ENCODE measurements at regions not wholly inside any gene's neighbourhood (a gene's known extent, or its start where the extent isn't known, plus 50 kb on each side); places are given as distances from the start of the nearest gene placed in this dataset.

- no peaks in the 10 kb centered on the region for H3K9me3 ChIP-seq (ENCODE audit: low read depth)
- TF ChIP-seq CTCF (IDR thresholded peaks at IDR 0.05; ENCODE audit: poor library complexity) = no peak
- TF ChIP-seq EZH2phosphoT487 (IDR thresholded peaks at IDR 0.05; ENCODE audit: low read depth, severe bottlenecking, unreplicated experiment) = no peak
- no peak for TF ChIP-seq EZH2 (IDR thresholded peaks at IDR 0.05; ENCODE audit: borderline replicate concordance)
- H3K27ac ChIP-seq = no peak overlapping the region
- no peak overlapping the region for H2AFZ ChIP-seq
- no peaks in the 10 kb centered on the region for H3K79me2 ChIP-seq
- DNase-seq (ENCODE audit: low spot score) = no peak
- H4K20me1 ChIP-seq (ENCODE audit: insufficient read depth, poor library complexity, severe bottlenecking) = no peaks in the 10 kb centered on the region
- WGBS (ENCODE audit: low lambda C conversion rate, missing lambda C conversion rate) = 93% methylated on average over 2 of the region's 2 CpGs
- H3K36me3 ChIP-seq (replicated peaks; ENCODE audit: insufficient read depth, low read depth) = no peaks in the 10 kb centered on the region
- no peaks in the 10 kb centered on the region for H3K9me2 ChIP-seq (replicated peaks; ENCODE audit: insufficient read depth)
- H3K4me1 ChIP-seq (ENCODE audit: insufficient read depth) = no peaks in the 10 kb centered on the region
- H3K27me3 ChIP-seq = no peaks in the 10 kb centered on the region
- no peak overlapping the region for H3K4me2 ChIP-seq
- no peak overlapping the region for H3K4me3 ChIP-seq
These were observed 83.4 kb upstream of the BMPER start for GRCh38 chr7:33821970-33822369.

GRCh38 chr7:33823913-33824312 is 81.4 kb upstream of the BMPER start:
- DNase-seq (ENCODE audit: low spot score) = no peak
- Histone ChIP-seq H3K4me2 (no peak overlapping the region), H3K4me3 (no peak overlapping the region), H3K4me1 (ENCODE audit: insufficient read depth) (no peaks in the 10 kb centered on the region), H4K20me1 (ENCODE audit: insufficient read depth, poor library complexity, severe bottlenecking) (no peaks in the 10 kb centered on the region), H3K9me3 (ENCODE audit: low read depth) (no peaks in the 10 kb centered on the region), H3K27ac (no peak overlapping the region), H3K36me3 (replicated peaks; ENCODE audit: insufficient read depth, low read depth) (no peaks in the 10 kb centered on the region), H3K79me2 (no peaks in the 10 kb centered on the region), H2AFZ (no peak overlapping the region), H3K9me2 (replicated peaks; ENCODE audit: insufficient read depth) (no peaks in the 10 kb centered on the region), H3K27me3 (peaks cover 4% of the 10 kb centered on the region)
- no peak for TF ChIP-seq CTCF (IDR thresholded peaks at IDR 0.05; ENCODE audit: poor library complexity)
- TF ChIP-seq EZH2phosphoT487 (IDR thresholded peaks at IDR 0.05; ENCODE audit: low read depth, severe bottlenecking, unreplicated experiment) = no peak
- no peak for TF ChIP-seq EZH2 (IDR thresholded peaks at IDR 0.05; ENCODE audit: borderline replicate concordance)
- 95% methylated on average over 5 of the region's 5 CpGs for WGBS (ENCODE audit: low lambda C conversion rate, missing lambda C conversion rate)

GRCh38 chr7:33824911-33825459 is 80.4 kb upstream of the BMPER start:
- Histone ChIP-seq H3K9me3 (ENCODE audit: low read depth) (no peaks in the 10 kb centered on the region), H3K4me1 (ENCODE audit: insufficient read depth) (no peaks in the 10 kb centered on the region), H3K27me3 (peaks cover 11% of the 10 kb centered on the region), H3K36me3 (replicated peaks; ENCODE audit: insufficient read depth, low read depth) (no peaks in the 10 kb centered on the region), H3K9me2 (replicated peaks; ENCODE audit: insufficient read depth) (no peaks in the 10 kb centered on the region), H3K4me3 (no peak overlapping the region), H4K20me1 (ENCODE audit: insufficient read depth, poor library complexity, severe bottlenecking) (no peaks in the 10 kb centered on the region), H3K4me2 (no peak overlapping the region), H3K27ac (no peak overlapping the region), H2AFZ (no peak overlapping the region), H3K79me2 (no peaks in the 10 kb centered on the region)
- TF ChIP-seq EZH2 (IDR thresholded peaks at IDR 0.05; ENCODE audit: borderline replicate concordance) (no peak), EZH2phosphoT487 (IDR thresholded peaks at IDR 0.05; ENCODE audit: low read depth, severe bottlenecking, unreplicated experiment) (no peak), CTCF (IDR thresholded peaks at IDR 0.05; ENCODE audit: poor library complexity) (no peak)
- WGBS (ENCODE audit: low lambda C conversion rate, missing lambda C conversion rate) = 58% methylated on average over 4 of the region's 4 CpGs
- no peak for DNase-seq (ENCODE audit: low spot score)

GRCh38 chr7:33825644-33826043 is 79.7 kb upstream of the BMPER start:
- Histone ChIP-seq H3K4me2 (no peak overlapping the region), H3K27me3 (peaks cover 11% of the 10 kb centered on the region), H3K9me3 (ENCODE audit: low read depth) (no peaks in the 10 kb centered on the region), H2AFZ (no peak overlapping the region), H3K27ac (no peak overlapping the region), H3K9me2 (replicated peaks; ENCODE audit: insufficient read depth) (no peaks in the 10 kb centered on the region), H3K4me1 (ENCODE audit: insufficient read depth) (no peaks in the 10 kb centered on the region), H3K4me3 (no peak overlapping the region), H3K79me2 (no peaks in the 10 kb centered on the region), H4K20me1 (ENCODE audit: insufficient read depth, poor library complexity, severe bottlenecking) (no peaks in the 10 kb centered on the region), H3K36me3 (replicated peaks; ENCODE audit: insufficient read depth, low read depth) (no peaks in the 10 kb centered on the region)
- no peak for TF ChIP-seq EZH2phosphoT487 (IDR thresholded peaks at IDR 0.05; ENCODE audit: low read depth, severe bottlenecking, unreplicated experiment)
- TF ChIP-seq CTCF (IDR thresholded peaks at IDR 0.05; ENCODE audit: poor library complexity) = no peak
- TF ChIP-seq EZH2 (IDR thresholded peaks at IDR 0.05; ENCODE audit: borderline replicate concordance) = no peak
- 62% methylated on average over 1 of the region's 1 CpG for WGBS (ENCODE audit: low lambda C conversion rate, missing lambda C conversion rate)
- DNase-seq (ENCODE audit: low spot score) = no peak
